ENCODE measurements at regions not wholly inside any gene's neighbourhood (a gene's known extent, or its start where the extent isn't known, plus 50 kb on each side); places are given as distances from the start of the nearest gene placed in this dataset.

DNA sequence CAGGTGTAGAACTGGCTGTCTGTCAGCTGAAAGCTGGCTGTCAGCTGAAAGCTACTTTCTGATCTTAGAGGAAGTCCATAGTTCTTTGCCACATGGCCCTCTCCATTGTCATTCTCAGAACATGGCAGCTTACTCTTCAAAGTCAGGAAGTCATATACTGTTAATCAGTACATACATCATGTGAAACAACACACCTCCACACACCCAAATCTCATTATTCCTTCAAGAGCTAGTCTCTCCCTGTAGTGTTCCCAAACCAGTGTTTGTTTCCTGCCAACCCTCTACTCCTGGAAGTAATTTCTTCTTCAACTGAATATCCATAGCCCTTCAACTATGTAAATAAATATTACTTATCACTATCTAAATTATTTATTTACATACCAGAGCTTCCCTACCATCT, 58.9 kb downstream of the OR5AK2 start:
- DNase-seq (ENCODE audit: low spot score) (no peak), ATAC-seq (ENCODE audit: insufficient number of reproducible peaks, low FRiP score, low read depth) (no peak)
- Histone ChIP-seq H3K27ac (no peak overlapping the region), H3K4me3 (no peak overlapping the region), H3K9me3 (no peaks in the 10 kb centered on the region), H3K27me3 (replicated peaks; ENCODE audit: insufficient read depth) (no peaks in the 10 kb centered on the region), H3K4me1 (ENCODE audit: control insufficient read depth in 1 of 2, low read depth in 2 of 2) (no peaks in the 10 kb centered on the region), H3K36me3 (no peaks in the 10 kb centered on the region)
- TF ChIP-seq, protein P1, sequence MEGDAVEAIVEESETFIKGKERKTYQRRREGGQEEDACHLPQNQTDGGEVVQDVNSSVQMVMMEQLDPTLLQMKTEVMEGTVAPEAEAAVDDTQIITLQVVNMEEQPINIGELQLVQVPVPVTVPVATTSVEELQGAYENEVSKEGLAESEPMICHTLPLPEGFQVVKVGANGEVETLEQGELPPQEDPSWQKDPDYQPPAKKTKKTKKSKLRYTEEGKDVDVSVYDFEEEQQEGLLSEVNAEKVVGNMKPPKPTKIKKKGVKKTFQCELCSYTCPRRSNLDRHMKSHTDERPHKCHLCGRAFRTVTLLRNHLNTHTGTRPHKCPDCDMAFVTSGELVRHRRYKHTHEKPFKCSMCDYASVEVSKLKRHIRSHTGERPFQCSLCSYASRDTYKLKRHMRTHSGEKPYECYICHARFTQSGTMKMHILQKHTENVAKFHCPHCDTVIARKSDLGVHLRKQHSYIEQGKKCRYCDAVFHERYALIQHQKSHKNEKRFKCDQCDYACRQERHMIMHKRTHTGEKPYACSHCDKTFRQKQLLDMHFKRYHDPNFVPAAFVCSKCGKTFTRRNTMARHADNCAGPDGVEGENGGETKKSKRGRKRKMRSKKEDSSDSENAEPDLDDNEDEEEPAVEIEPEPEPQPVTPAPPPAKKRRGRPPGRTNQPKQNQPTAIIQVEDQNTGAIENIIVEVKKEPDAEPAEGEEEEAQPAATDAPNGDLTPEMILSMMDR (IDR thresholded peaks at IDR 0.05) = no peak

DNA sequence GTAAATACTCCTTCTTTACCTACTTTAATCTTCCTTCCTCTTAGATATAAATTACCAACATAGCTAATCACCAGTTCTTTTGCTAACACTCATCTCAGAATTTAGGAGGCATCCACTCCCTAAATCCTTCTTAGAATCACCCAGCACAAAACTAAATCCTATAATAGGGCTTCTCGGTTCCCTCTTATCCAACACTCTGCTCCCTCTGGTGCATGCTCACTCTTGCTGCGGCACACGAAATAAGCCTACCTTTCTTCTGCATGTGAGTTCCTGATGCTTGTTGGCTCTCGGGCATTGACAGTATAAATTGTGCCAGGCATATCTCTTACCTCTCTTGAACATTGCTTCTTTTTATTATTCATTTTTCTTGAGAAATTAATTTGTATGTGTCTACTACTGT, 61.0 kb downstream of the OR5AK2 start:
- H3K9me3 ChIP-seq = no peaks in the 10 kb centered on the region
- no peaks in the 10 kb centered on the region for H3K27me3 ChIP-seq (replicated peaks; ENCODE audit: insufficient read depth)
- H3K4me1 ChIP-seq (ENCODE audit: control insufficient read depth in 1 of 2, low read depth in 2 of 2) = no peaks in the 10 kb centered on the region
- TF ChIP-seq, protein P1 (IDR thresholded peaks at IDR 0.05) = no peak
- no peaks in the 10 kb centered on the region for H3K36me3 ChIP-seq
- ATAC-seq (ENCODE audit: insufficient number of reproducible peaks, low FRiP score, low read depth) (no peak), DNase-seq (ENCODE audit: low spot score) (no peak)
- H3K4me3 ChIP-seq = no peak overlapping the region
- no peak overlapping the region for H3K27ac ChIP-seq

DNA sequence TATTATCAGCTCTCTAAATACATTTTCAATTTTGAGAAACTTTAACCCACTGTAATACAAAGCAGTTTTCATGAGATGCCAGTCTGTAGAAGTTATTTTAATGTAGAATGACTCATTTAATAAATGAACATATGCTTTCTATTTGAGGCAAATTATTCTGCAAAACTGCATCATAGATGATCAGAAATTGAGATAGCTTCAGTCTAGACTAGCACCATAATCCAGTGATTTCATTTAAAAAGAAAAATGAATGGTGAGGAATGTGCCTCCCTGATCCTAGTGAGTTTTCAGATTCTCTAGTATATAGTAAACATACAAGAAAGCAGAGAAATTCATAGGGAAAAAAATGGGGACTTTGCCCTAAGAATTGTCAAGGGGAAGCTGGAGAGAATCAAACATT, 66.1 kb downstream of the OR5AK2 start:
- TF ChIP-seq, protein P1 (IDR thresholded peaks at IDR 0.05) = no peak
- DNase-seq (ENCODE audit: low spot score) (no peak), ATAC-seq (ENCODE audit: insufficient number of reproducible peaks, low FRiP score, low read depth) (no peak)
- H3K4me1 ChIP-seq (ENCODE audit: control insufficient read depth in 1 of 2, low read depth in 2 of 2) = no peaks in the 10 kb centered on the region
- H3K36me3 ChIP-seq = no peaks in the 10 kb centered on the region
- H3K27ac ChIP-seq = no peak overlapping the region
- no peaks in the 10 kb centered on the region for H3K27me3 ChIP-seq (replicated peaks; ENCODE audit: insufficient read depth)
- no peaks in the 10 kb centered on the region for H3K9me3 ChIP-seq
- no peak overlapping the region for H3K4me3 ChIP-seq

DNA sequence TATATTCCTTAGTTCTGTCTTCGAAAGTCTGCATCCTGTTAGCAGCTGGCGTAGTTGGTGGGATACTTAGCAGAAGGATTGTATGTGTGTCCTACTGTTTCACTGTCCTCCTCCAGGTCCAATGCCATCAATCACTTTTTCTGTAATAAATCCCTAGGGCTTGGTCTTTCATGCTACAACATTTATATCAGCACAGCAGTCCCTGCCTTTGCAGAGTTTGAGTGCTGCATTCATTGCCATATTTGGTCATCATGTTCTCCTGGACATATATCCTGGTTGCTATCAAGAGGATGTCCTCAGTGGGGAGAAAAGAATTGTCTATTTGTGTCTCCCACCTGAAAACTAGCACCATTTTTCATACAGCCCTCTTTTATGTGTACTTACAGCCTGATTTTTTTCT, 67.0 kb downstream of the OR5AK2 start:
- Histone ChIP-seq H3K4me3 (no peak overlapping the region), H3K9me3 (no peaks in the 10 kb centered on the region), H3K4me1 (ENCODE audit: control insufficient read depth in 1 of 2, low read depth in 2 of 2) (no peaks in the 10 kb centered on the region), H3K27ac (no peak overlapping the region), H3K36me3 (no peaks in the 10 kb centered on the region), H3K27me3 (replicated peaks; ENCODE audit: insufficient read depth) (no peaks in the 10 kb centered on the region)
- TF ChIP-seq, protein P1 (IDR thresholded peaks at IDR 0.05) = no peak
- no peak for ATAC-seq (ENCODE audit: insufficient number of reproducible peaks, low FRiP score, low read depth)
- no peak for DNase-seq (ENCODE audit: low spot score)

DNA sequence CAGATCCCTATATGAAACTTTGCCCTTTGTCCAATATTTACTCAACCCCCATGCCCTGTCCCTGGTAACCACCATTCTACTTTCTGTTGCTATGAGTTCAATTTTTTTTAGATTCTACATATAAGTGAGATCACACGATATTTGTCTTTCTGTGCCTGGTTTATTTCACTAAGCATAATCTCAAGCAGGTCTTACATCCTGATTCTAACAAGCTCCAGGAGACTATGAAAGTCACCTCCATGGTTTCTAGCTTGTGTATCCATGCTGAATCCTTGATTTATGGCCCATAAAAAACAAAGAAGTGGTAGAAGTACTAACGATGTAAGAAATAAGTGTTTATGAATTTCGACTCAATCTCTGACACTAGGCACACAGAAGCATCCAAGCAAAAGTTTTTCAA, 68.0 kb downstream of the OR5AK2 start:
- no peaks in the 10 kb centered on the region for H3K4me1 ChIP-seq (ENCODE audit: control insufficient read depth in 1 of 2, low read depth in 2 of 2)
- TF ChIP-seq, protein P1 (IDR thresholded peaks at IDR 0.05) = no peak
- H3K27me3 ChIP-seq (replicated peaks; ENCODE audit: insufficient read depth) = no peaks in the 10 kb centered on the region

More for the DNA sequence above, 68.0 kb downstream of the OR5AK2 start:
- no peak overlapping the region for H3K4me3 ChIP-seq
- no peak overlapping the region for H3K27ac ChIP-seq
- no peaks in the 10 kb centered on the region for H3K9me3 ChIP-seq
- ATAC-seq (ENCODE audit: insufficient number of reproducible peaks, low FRiP score, low read depth) = no peak
- no peak for DNase-seq (ENCODE audit: low spot score)
- no peaks in the 10 kb centered on the region for H3K36me3 ChIP-seq
